HCT116 (cell line): ENCODE measurements at regions not wholly inside any gene's neighbourhood (a gene's known extent, or its start where the extent isn't known, plus 50 kb on each side); places are given as distances from the start of the nearest gene placed in this dataset.

Experiments
- ATAC-seq: fragments of 200-7000 bp; cut with Tn5 transposase; 2 replicates; pipeline ENCODE4 v1.9.1; 2020; ENCODE audit warnings: mild to moderate bottlenecking, moderate library complexity
- BruUV-seq: library from RNA; stranded (reverse); fragments of 400-500 nt; replicated peaks from 2 replicates; lab custom pipeline; 2021; lab: Mats Ljungman, UMichigan
- CTCF ChIA-PET: fragments of 300-600 bp; sonication (Branson Sonifier 250); formaldehyde crosslinking; loops from one replicate; lab custom pipeline; 2021; ENCODE audit warnings: antibody characterized with exemption; lab: Charles Lee
- POLR2A ChIA-PET: fragments of 300-600, 350-600 bp; sonication (Branson Sonifier 250); formaldehyde crosslinking; loops from one replicate; lab custom pipeline; 2021; ENCODE audit warnings: antibody characterized with exemption; lab: Charles Lee
- RAD21 ChIA-PET, 2 experiments: fragments of 300-600 bp; sonication (Branson Sonifier 250); formaldehyde crosslinking; loops; one replicate each; lab custom pipeline; 2023; ENCODE audit warnings: low total read pairs in 2 of 2; ENCODE audit not compliant: uncharacterized antibody in 2 of 2, unreplicated experiment in 2 of 2, low non-redundant PET in 1 of 2; lab: Charles Lee
- DNase-seq: peaks from one replicate; pipeline ENCODE4 v3.0.0-alpha.2; 2010; ENCODE audit warnings: low read depth, low spot score
- H2AFZ ChIP-seq: fragments of 200-600 bp; shearing (Covaris generic), sonication (generic); 2 replicates; pipeline ENCODE4 v1.6.1; 2017; ENCODE audit warnings: low read depth, mixed run types, mixed read lengths, antibody characterized with exemption, low read length; ENCODE audit not compliant: poor library complexity, severe bottlenecking
- H3K27ac ChIP-seq: 2 replicates; pipeline ENCODE4 v1.5.1; 2012; ENCODE audit warnings: low read depth, low read length
- H3K27me3 ChIP-seq: fragments of 200-600 bp; sonication (generic); 2 replicates; pipeline ENCODE4 v1.6.1; 2016; ENCODE audit warnings: mixed run types, low read length, mixed read lengths; ENCODE audit not compliant: insufficient read depth
- H3K36me3 ChIP-seq, 2 experiments: fragments of 200-500 bp in 1 of 2; fragments of 200-600 bp in 1 of 2; sonication (Bioruptor generic) in 1 of 2; sonication (generic) in 1 of 2; 2 replicates each; pipeline versions ENCODE4 v1.5.1 to v1.6.1; 2014 to 2016; ENCODE audit warnings: low read length in 2 of 2, inconsistent platforms in 1 of 2, mixed read lengths in 1 of 2, mixed run types in 1 of 2; ENCODE audit not compliant: insufficient read depth in 2 of 2, control insufficient read depth in 1 of 2
- H3K4me1 ChIP-seq, 2 experiments: fragments of 200-600 bp in 1 of 2; sonication (generic) in 1 of 2; 2 replicates each; pipeline versions ENCODE4 v1.5.1 to v1.6.1; 2012 to 2017; ENCODE audit warnings: low read length in 2 of 2, inconsistent platforms in 1 of 2, mild to moderate bottlenecking in 1 of 2, mixed read lengths in 1 of 2, mixed run types in 1 of 2, moderate library complexity in 1 of 2; ENCODE audit not compliant: insufficient read depth in 2 of 2, control insufficient read depth in 1 of 2
- H3K4me2 ChIP-seq: fragments of 200-600 bp; sonication (generic); 2 replicates; pipeline ENCODE4 v1.6.1; 2017; ENCODE audit warnings: mixed run types, low read length, mixed read lengths
- H3K4me3 ChIP-seq, 2 experiments: fragments of 200-600 bp in 1 of 2; sonication (generic) in 1 of 2; replicated peaks in 1 of 2; 2 replicates each; pipeline ENCODE4 v1.5.1; 2011 to 2016; ENCODE audit warnings: low read length in 2 of 2, control low read depth in 1 of 2, low read depth in 1 of 2, mild to moderate bottlenecking in 1 of 2, mixed read lengths in 1 of 2, mixed run types in 1 of 2
- H3K79me2 ChIP-seq: fragments of 200-600 bp; sonication (generic); 2 replicates; pipeline ENCODE4 v1.6.1; 2017; ENCODE audit warnings: mild to moderate bottlenecking, mixed run types, low read length, moderate library complexity, mixed read lengths; ENCODE audit not compliant: insufficient read depth
- H3K9ac ChIP-seq: fragments of 200-600 bp; sonication (generic); 2 replicates; pipeline ENCODE4 v1.6.1; 2016; ENCODE audit warnings: low read length, mixed read lengths
- H3K9me2 ChIP-seq: fragments of 200-600 bp; sonication (generic), shearing (Covaris generic); 2 replicates; pipeline ENCODE4 v1.6.1; 2017; ENCODE audit warnings: mixed run types, mild to moderate bottlenecking, moderate library complexity; ENCODE audit not compliant: insufficient read depth
- H3K9me3 ChIP-seq, 2 experiments: fragments of 200-500 bp in 1 of 2; fragments of 200-600 bp in 1 of 2; sonication (Bioruptor generic) in 1 of 2; sonication (generic) in 1 of 2; 2 replicates each; pipeline ENCODE4 v1.6.1; 2014 to 2017; ENCODE audit warnings: low read length in 2 of 2, mixed read lengths in 2 of 2, inconsistent platforms in 1 of 2, low read depth in 1 of 2, mild to moderate bottlenecking in 1 of 2, mixed run types in 1 of 2, moderate library complexity in 1 of 2; ENCODE audit not compliant: control insufficient read depth in 1 of 2, insufficient read depth in 1 of 2
- H4K20me1 ChIP-seq: fragments of 200-600 bp; sonication (generic), shearing (Covaris generic); 2 replicates; pipeline ENCODE4 v1.6.1; 2017; ENCODE audit warnings: mixed run types, mild to moderate bottlenecking, moderate library complexity; ENCODE audit not compliant: insufficient read depth
- CEBPB ChIP-seq: IDR thresholded peaks from 2 replicates; pipeline ENCODE4 v1.6.1; 2012; ENCODE audit warnings: low read depth
- EGR1 ChIP-seq: IDR thresholded peaks from 2 replicates; pipeline ENCODE4 v1.6.1; 2012; ENCODE audit warnings: low read depth
- ELF1 ChIP-seq: IDR thresholded peaks from 2 replicates; pipeline ENCODE4 v1.6.1; 2012; ENCODE audit warnings: low read depth, borderline replicate concordance
- EZH2 ChIP-seq: fragments of 200-600 bp; sonication (generic); IDR thresholded peaks from 2 replicates; pipeline ENCODE4 v1.6.1; 2017; ENCODE audit warnings: antibody characterized with exemption, mixed run types
- JUND ChIP-seq: IDR thresholded peaks from 2 replicates; pipeline ENCODE4 v1.6.1; 2012
- RAD21 ChIP-seq: IDR thresholded peaks from 2 replicates; pipeline ENCODE4 v1.6.1; 2012; ENCODE audit warnings: low read depth, mild to moderate bottlenecking
- SIN3A ChIP-seq: IDR thresholded peaks from 2 replicates; pipeline ENCODE4 v1.6.1; 2012; ENCODE audit warnings: low read depth
- SP1 ChIP-seq: IDR thresholded peaks from 2 replicates; pipeline ENCODE4 v1.6.1; 2012; ENCODE audit warnings: low read depth
- TCF7L2 ChIP-seq: IDR thresholded peaks from 2 replicates; pipeline ENCODE4 v1.7.0; 2011; ENCODE audit warnings: borderline replicate concordance, inconsistent platforms; ENCODE audit not compliant: insufficient read depth, insufficient read length; ENCODE audit errors: extremely low read depth
- ZFX ChIP-seq: fragments of 450-650 bp; IDR thresholded peaks from 2 replicates; pipeline ENCODE4 v1.6.1; 2017
- intact Hi-C: fragments of 100-400 bp; cut with micrococcal nuclease; formaldehyde crosslinking; loops from 2 replicates; pipeline ENCODE4 v1.10.0; 2022
- TF ChIP-seq, protein P1 (sequence below): IDR thresholded peaks from 2 replicates; pipeline ENCODE4 v1.6.1; 2011; ENCODE audit warnings: mild to moderate bottlenecking, low read length, moderate library complexity; ENCODE audit not compliant: insufficient replicate concordance; ENCODE audit errors: extremely low read depth
- TF ChIP-seq, protein P2 (sequence below): IDR thresholded peaks from 2 replicates; pipeline ENCODE4 v1.6.1; 2012
- TF ChIP-seq, protein P3 (sequence below): IDR thresholded peaks from 2 replicates; pipeline ENCODE4 v1.6.1; 2012

DNA sequence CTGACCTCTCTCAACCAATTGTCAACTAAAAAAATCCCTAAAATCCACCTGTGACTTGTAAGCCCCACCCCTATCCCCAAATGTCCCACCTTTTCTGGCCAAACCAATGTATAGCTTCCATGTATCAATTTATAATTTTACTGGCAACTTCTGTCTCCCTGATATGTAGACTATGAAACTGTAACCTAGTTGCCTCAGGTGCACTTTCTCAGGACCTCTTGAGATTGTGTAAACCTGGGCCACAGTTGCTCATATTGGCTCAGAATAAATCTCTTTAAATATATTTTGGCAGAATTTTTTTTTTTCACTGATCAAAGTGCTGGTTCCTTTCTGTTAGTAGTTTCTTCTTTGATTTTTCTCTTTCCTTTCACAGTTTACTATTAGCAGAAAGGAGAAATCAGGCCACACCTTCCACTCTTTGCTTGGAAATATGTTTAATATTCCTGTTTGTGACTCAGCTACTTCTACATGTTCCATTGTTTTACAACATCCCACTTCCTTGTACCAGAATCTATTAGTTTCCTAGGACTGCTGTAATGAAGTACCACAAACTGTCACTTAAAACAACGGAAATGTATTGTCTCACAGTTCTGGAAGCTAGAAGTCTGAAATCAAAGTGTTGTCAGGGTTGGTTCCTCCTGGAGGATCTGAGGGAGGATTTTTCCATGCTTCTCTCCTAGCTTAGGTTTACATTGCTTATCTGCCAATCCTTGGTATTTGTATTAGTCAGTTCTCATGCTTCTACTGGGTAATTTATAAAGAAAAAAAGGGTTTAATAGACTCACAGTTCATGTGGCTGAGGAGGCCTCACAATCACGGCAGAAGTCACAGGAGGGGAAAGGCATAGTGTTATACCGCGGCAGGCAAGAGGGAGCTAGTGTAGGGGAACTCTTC is 801.2 kb upstream of the ARPP21 start:
- Histone ChIP-seq H3K9me2 (no peaks in the 10 kb centered on the region), H3K36me3 (no peaks in the 10 kb centered on the region), H3K4me2 (no peak overlapping the region), H4K20me1 (no peaks in the 10 kb centered on the region), H3K9me3 (peaks cover 3 to 8% of the 10 kb centered on the region in 2 experiments; a peak in 2 of 4 replicates), H3K4me1 (no peaks in the 10 kb centered on the region), H3K27ac (no peak overlapping the region), H3K27me3 (no peaks in the 10 kb centered on the region), H3K79me2 (no peaks in the 10 kb centered on the region), H3K4me3 (no peak overlapping the region), H2AFZ (no peak overlapping the region), H3K9ac (no peak overlapping the region)
- ChIA-PET RAD21 (no interaction called here), POLR2A (no interaction called here), CTCF (no interaction called here)
- no TSS peak for BruUV-seq
- ATAC-seq (no peak), DNase-seq (no peak)
- intact Hi-C loops: no loop called here
- TF ChIP-seq, protein P1, sequence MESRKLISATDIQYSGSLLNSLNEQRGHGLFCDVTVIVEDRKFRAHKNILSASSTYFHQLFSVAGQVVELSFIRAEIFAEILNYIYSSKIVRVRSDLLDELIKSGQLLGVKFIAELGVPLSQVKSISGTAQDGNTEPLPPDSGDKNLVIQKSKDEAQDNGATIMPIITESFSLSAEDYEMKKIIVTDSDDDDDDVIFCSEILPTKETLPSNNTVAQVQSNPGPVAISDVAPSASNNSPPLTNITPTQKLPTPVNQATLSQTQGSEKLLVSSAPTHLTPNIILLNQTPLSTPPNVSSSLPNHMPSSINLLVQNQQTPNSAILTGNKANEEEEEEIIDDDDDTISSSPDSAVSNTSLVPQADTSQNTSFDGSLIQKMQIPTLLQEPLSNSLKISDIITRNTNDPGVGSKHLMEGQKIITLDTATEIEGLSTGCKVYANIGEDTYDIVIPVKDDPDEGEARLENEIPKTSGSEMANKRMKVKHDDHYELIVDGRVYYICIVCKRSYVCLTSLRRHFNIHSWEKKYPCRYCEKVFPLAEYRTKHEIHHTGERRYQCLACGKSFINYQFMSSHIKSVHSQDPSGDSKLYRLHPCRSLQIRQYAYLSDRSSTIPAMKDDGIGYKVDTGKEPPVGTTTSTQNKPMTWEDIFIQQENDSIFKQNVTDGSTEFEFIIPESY: no peak
- TF ChIP-seq SIN3A: no peak
- no peak for TF ChIP-seq TCF7L2

DNA sequence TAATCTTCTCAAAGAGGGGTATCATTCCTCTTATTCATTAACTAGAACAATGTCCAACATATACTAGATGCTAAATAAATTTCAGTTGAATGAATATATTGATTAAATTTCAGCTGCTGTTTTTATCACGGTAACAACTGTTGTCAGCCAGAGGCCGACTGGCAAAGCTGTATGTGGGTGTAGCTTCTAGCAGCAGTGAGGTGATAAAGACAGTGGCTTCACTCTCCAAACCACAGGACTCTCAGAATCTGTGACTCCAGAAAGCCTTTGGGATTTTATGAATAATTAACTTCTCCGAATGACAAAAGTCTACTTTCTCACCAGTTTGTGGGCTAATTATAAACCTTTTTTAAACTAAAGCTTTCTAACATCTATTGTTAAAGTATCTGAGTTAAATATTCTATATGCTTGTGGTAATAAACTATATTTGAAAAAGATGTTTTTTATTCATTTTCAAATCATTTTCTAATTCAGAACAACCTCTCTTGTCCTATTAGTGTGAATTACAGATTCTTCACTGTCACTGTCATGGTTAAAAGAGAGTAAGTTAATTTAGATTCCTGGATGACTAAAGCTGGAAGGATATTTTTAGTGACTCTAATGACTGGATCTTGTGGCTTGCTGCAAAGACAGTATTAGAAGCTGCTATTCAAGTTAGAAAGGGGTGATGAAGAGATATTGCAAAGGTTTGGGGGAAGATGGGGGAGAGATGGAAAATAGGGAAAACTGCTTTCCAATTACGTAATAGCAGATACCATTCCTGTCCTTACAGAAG is 796.4 kb upstream of the ARPP21 start:
- POLR2A ChIA-PET: no interaction called here
- no peaks in the 10 kb centered on the region for H3K4me1 ChIP-seq
- no peak overlapping the region for H3K4me3 ChIP-seq
- no peaks in the 10 kb centered on the region for H4K20me1 ChIP-seq
- RAD21 ChIA-PET: no interaction called here
- H2AFZ ChIP-seq: no peak overlapping the region
- H3K36me3 ChIP-seq: no peaks in the 10 kb centered on the region
- no peaks in the 10 kb centered on the region for H3K79me2 ChIP-seq
- no TSS peak for BruUV-seq
- intact Hi-C loops: no loop called here
- H3K27me3 ChIP-seq: no peaks in the 10 kb centered on the region
- peaks cover 4 to 5% of the 10 kb centered on the region in 2 experiments; a peak in 2 of 4 replicates for H3K9me3 ChIP-seq
- H3K9me2 ChIP-seq: no peaks in the 10 kb centered on the region
- CTCF ChIA-PET: no interaction called here
- no peak overlapping the region for H3K4me2 ChIP-seq
- ATAC-seq (no peak), DNase-seq (no peak)
- H3K27ac ChIP-seq: no peak overlapping the region
- no peak overlapping the region for H3K9ac ChIP-seq
- TF ChIP-seq ELF1 (no peak), JUND (no peak), SP1 (no peak), CEBPB (no peak), SIN3A (no peak), EZH2 (no peak), EGR1 (no peak), RAD21 (no peak), ZFX (no peak)
- TF ChIP-seq, protein P2, sequence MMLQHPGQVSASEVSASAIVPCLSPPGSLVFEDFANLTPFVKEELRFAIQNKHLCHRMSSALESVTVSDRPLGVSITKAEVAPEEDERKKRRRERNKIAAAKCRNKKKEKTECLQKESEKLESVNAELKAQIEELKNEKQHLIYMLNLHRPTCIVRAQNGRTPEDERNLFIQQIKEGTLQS: no peak
- TF ChIP-seq, protein P3, sequence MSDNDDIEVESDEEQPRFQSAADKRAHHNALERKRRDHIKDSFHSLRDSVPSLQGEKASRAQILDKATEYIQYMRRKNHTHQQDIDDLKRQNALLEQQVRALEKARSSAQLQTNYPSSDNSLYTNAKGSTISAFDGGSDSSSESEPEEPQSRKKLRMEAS: no peak
- TF ChIP-seq, protein P1: no peak
